ENCODE measurements at regions not wholly inside any gene's neighbourhood (a gene's known extent, or its start where the extent isn't known, plus 50 kb on each side); places are given as distances from the start of the nearest gene placed in this dataset.

- TF ChIP-seq CTCF (IDR thresholded peaks at IDR 0.05) (no peak), POLR2A (IDR thresholded peaks at IDR 0.05) (no peak)
Measured at GRCh38 chr13:60214213-60215055, 50.7 kb upstream of the DIAPH3 start.

Measured in transverse colon (tissue), 3 donors.